Neural progenitor cell (in vitro differentiated cells): ENCODE measurements at regions not wholly inside any gene's neighbourhood (a gene's known extent, or its start where the extent isn't known, plus 50 kb on each side); places are given as distances from the start of the nearest gene placed in this dataset.

Experiments
- CTCF ChIP-seq: fragments of 200-600 bp; sonication (generic); IDR thresholded peaks from 2 replicates; pipeline ENCODE4 v1.5.1; 2017; ENCODE audit warnings: antibody characterized with exemption, mild to moderate bottlenecking
- EZH2 ChIP-seq: fragments of 200-600 bp; sonication (generic); IDR thresholded peaks from 2 replicates; pipeline ENCODE4 v1.6.1; 2017; ENCODE audit warnings: antibody characterized with exemption, mild to moderate bottlenecking, moderate library complexity

- TF ChIP-seq EZH2 (no peak), CTCF (no peak)
These were observed 302.6 kb upstream of the C1orf87 start for GRCh38 chr1:60376196-60376595.
